ENCODE measurements at regions not wholly inside any gene's neighbourhood (a gene's known extent, or its start where the extent isn't known, plus 50 kb on each side); places are given as distances from the start of the nearest gene placed in this dataset.
A peak's percentile ranks its signal among the peaks of the same experiment; 100 is the strongest.

DNA sequence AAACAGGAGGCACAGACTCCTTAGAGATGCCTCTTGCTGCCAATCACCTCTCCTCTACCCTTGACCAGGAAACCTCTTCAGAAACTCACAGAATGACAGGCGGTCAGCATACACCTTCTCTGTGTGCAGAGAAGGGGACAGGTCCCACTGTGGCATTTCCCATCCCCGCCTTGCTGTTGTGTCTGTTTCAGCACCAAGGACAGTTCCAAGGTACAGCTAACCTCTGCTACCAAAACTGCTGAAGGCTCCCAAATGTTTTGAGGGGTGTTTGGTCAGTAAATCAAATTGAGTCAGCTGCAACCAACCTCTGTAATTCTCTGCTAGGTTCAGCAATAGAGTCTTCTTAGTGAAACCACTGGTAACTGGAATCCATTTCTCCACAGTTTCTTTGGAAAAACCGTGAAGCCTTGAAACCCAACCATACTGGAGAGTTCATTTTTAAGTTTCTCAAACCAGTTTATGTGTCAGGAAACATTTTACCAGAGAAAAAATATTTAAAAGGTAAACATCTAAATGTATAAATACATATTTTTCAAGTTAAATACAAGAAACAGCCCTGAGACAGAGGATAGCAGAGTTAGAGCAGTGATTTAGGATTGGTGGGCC, 122.0 kb downstream of the DRD1 start:
- TF ChIP-seq, protein P1, sequence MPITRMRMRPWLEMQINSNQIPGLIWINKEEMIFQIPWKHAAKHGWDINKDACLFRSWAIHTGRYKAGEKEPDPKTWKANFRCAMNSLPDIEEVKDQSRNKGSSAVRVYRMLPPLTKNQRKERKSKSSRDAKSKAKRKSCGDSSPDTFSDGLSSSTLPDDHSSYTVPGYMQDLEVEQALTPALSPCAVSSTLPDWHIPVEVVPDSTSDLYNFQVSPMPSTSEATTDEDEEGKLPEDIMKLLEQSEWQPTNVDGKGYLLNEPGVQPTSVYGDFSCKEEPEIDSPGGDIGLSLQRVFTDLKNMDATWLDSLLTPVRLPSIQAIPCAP (CRISPR knock-in tag; IDR thresholded peaks at IDR 0.05): 0 out of 2 replicates have a peak, but pooled peaks have one; percentile 34
- TF ChIP-seq MYBL2 (CRISPR knock-in tag; IDR thresholded peaks at IDR 0.05) (0 out of 2 replicates have a peak, but pooled peaks have one; percentile 39), NFE2L1 (CRISPR knock-in tag; IDR thresholded peaks at IDR 0.05) (0 out of 2 replicates have a peak, but pooled peaks have one; percentile 32), TEAD1 (CRISPR knock-in tag; IDR thresholded peaks at IDR 0.05) (peak; percentile 65; the same call in 1 of the 2 replicates), JAZF1 (CRISPR knock-in tag; IDR thresholded peaks at IDR 0.05) (no peak), SP1 (CRISPR knock-in tag; conservative IDR thresholded peaks at IDR 0.05) (peak; percentile 36; the same call in 1 of the 2 replicates), ZNF219 (CRISPR knock-in tag; IDR thresholded peaks at IDR 0.05; ENCODE audit: borderline replicate concordance) (no peak), FOXK1 (CRISPR knock-in tag; IDR thresholded peaks at IDR 0.05) (peak; percentile 64; the same call in 1 of the 2 replicates), TP53 (CRISPR knock-in tag; IDR thresholded peaks at IDR 0.05) (0 out of 2 replicates have a peak, but pooled peaks have one; percentile 29), CREM (CRISPR knock-in tag; IDR thresholded peaks at IDR 0.05) (peak; percentile 58; the same call in 1 of the 2 replicates), ETV6 (CRISPR knock-in tag; IDR thresholded peaks at IDR 0.05) (peak; percentile 70; the same call in 1 of the 2 replicates), SMAD4 (CRISPR knock-in tag; IDR thresholded peaks at IDR 0.05) (peak; percentile 53; the same call in 1 of the 2 replicates)
- TF ChIP-seq, protein P2, sequence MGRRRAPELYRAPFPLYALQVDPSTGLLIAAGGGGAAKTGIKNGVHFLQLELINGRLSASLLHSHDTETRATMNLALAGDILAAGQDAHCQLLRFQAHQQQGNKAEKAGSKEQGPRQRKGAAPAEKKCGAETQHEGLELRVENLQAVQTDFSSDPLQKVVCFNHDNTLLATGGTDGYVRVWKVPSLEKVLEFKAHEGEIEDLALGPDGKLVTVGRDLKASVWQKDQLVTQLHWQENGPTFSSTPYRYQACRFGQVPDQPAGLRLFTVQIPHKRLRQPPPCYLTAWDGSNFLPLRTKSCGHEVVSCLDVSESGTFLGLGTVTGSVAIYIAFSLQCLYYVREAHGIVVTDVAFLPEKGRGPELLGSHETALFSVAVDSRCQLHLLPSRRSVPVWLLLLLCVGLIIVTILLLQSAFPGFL (CRISPR knock-in tag; IDR thresholded peaks at IDR 0.05; ENCODE audit: borderline replicate concordance): no peak
- TF ChIP-seq, protein P3, sequence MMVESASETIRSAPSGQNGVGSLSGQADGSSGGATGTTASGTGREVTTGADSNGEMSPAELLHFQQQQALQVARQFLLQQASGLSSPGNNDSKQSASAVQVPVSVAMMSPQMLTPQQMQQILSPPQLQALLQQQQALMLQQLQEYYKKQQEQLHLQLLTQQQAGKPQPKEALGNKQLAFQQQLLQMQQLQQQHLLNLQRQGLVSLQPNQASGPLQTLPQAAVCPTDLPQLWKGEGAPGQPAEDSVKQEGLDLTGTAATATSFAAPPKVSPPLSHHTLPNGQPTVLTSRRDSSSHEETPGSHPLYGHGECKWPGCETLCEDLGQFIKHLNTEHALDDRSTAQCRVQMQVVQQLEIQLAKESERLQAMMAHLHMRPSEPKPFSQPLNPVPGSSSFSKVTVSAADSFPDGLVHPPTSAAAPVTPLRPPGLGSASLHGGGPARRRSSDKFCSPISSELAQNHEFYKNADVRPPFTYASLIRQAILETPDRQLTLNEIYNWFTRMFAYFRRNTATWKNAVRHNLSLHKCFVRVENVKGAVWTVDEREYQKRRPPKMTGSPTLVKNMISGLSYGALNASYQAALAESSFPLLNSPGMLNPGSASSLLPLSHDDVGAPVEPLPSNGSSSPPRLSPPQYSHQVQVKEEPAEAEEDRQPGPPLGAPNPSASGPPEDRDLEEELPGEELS (CRISPR knock-in tag; IDR thresholded peaks at IDR 0.05): peak; percentile 85
- TF ChIP-seq, protein P4, sequence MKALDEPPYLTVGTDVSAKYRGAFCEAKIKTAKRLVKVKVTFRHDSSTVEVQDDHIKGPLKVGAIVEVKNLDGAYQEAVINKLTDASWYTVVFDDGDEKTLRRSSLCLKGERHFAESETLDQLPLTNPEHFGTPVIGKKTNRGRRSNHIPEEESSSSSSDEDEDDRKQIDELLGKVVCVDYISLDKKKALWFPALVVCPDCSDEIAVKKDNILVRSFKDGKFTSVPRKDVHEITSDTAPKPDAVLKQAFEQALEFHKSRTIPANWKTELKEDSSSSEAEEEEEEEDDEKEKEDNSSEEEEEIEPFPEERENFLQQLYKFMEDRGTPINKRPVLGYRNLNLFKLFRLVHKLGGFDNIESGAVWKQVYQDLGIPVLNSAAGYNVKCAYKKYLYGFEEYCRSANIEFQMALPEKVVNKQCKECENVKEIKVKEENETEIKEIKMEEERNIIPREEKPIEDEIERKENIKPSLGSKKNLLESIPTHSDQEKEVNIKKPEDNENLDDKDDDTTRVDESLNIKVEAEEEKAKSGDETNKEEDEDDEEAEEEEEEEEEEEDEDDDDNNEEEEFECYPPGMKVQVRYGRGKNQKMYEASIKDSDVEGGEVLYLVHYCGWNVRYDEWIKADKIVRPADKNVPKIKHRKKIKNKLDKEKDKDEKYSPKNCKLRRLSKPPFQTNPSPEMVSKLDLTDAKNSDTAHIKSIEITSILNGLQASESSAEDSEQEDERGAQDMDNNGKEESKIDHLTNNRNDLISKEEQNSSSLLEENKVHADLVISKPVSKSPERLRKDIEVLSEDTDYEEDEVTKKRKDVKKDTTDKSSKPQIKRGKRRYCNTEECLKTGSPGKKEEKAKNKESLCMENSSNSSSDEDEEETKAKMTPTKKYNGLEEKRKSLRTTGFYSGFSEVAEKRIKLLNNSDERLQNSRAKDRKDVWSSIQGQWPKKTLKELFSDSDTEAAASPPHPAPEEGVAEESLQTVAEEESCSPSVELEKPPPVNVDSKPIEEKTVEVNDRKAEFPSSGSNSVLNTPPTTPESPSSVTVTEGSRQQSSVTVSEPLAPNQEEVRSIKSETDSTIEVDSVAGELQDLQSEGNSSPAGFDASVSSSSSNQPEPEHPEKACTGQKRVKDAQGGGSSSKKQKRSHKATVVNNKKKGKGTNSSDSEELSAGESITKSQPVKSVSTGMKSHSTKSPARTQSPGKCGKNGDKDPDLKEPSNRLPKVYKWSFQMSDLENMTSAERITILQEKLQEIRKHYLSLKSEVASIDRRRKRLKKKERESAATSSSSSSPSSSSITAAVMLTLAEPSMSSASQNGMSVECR (CRISPR knock-in tag; IDR thresholded peaks at IDR 0.05; ENCODE audit: borderline replicate concordance): peak; percentile 86
- no peaks in the 10 kb centered on the region; the same call in 1 of the 2 replicates for H3K27me3 Mint-ChIP-seq (ENCODE audit: low read depth)
- H3K4me1 Mint-ChIP-seq: no peaks in the 10 kb centered on the region
- no peaks in the 10 kb centered on the region for H3K36me3 Mint-ChIP-seq
- peak; percentile 84 for ATAC-seq
- ChIA-PET CTCF (interaction anchor here (0.6 to 1.9 kb wide), 3 partner anchors 20 to 143 kb away, joined by 3 to 5 read pairs (median 3); partner anchors contain the start of gene DRD1), POLR2A (no interaction called here)
- H3K4me3 Mint-ChIP-seq: no peak overlapping the region
- no peaks in the 10 kb centered on the region for H3K9me3 Mint-ChIP-seq
- no peak overlapping the region for H3K27ac Mint-ChIP-seq
- DNase-seq (ENCODE audit: low spot score): peak; percentile 72

DNA sequence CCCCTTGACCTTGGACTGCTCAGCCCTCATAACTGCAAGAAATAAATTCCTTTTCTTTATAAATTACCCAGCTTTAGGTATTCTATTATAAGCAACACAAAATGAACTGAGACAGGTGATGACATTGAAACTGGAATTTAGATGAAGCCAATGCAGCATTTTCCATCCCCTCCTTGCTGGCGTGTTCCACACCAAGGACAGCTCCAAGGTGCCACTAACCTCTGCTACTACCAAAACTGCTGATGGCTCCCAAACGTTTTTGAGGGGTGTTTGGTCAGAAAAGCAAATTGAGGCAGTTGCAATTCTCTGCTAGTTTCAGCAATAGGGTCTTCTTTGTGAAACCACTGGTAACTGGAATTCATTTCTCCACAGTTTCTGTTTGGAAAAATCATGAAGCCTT, 124.8 kb downstream of the DRD1 start:
- no peaks in the 10 kb centered on the region for H3K9me3 Mint-ChIP-seq
- ATAC-seq: no peak
- ChIA-PET POLR2A (no interaction called here), CTCF (interaction anchor here (1.5 kb wide), 1 partner anchor 22 kb away, joined by 3 read pairs; no protein-coding TSS in a partner anchor)
- no peaks in the 10 kb centered on the region for H3K36me3 Mint-ChIP-seq
- no peaks in the 10 kb centered on the region for H3K4me1 Mint-ChIP-seq
- H3K4me3 Mint-ChIP-seq: no peak overlapping the region
- DNase-seq (ENCODE audit: low spot score): no peak
- H3K27me3 Mint-ChIP-seq (ENCODE audit: low read depth): no peaks in the 10 kb centered on the region; the same call in none of the 2 replicates
- no peak overlapping the region for H3K27ac Mint-ChIP-seq
- TF ChIP-seq ATF1 (CRISPR knock-in tag; IDR thresholded peaks at IDR 0.05) (no peak), HMGA2 (CRISPR knock-in tag; IDR thresholded peaks at IDR 0.05) (no peak), MXD4 (CRISPR knock-in tag; IDR thresholded peaks at IDR 0.05; ENCODE audit: borderline replicate concordance) (no peak), JAZF1 (CRISPR knock-in tag; IDR thresholded peaks at IDR 0.05) (no peak)
- TF ChIP-seq, protein P5, sequence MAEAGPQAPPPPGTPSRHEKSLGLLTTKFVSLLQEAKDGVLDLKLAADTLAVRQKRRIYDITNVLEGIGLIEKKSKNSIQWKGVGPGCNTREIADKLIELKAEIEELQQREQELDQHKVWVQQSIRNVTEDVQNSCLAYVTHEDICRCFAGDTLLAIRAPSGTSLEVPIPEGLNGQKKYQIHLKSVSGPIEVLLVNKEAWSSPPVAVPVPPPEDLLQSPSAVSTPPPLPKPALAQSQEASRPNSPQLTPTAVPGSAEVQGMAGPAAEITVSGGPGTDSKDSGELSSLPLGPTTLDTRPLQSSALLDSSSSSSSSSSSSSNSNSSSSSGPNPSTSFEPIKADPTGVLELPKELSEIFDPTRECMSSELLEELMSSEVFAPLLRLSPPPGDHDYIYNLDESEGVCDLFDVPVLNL (CRISPR knock-in tag; IDR thresholded peaks at IDR 0.05; ENCODE audit: borderline replicate concordance, low read depth): no peak
- TF ChIP-seq, protein P6, sequence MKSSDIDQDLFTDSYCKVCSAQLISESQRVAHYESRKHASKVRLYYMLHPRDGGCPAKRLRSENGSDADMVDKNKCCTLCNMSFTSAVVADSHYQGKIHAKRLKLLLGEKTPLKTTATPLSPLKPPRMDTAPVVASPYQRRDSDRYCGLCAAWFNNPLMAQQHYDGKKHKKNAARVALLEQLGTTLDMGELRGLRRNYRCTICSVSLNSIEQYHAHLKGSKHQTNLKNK (CRISPR knock-in tag; IDR thresholded peaks at IDR 0.05): no peak
- TF ChIP-seq, protein P7, sequence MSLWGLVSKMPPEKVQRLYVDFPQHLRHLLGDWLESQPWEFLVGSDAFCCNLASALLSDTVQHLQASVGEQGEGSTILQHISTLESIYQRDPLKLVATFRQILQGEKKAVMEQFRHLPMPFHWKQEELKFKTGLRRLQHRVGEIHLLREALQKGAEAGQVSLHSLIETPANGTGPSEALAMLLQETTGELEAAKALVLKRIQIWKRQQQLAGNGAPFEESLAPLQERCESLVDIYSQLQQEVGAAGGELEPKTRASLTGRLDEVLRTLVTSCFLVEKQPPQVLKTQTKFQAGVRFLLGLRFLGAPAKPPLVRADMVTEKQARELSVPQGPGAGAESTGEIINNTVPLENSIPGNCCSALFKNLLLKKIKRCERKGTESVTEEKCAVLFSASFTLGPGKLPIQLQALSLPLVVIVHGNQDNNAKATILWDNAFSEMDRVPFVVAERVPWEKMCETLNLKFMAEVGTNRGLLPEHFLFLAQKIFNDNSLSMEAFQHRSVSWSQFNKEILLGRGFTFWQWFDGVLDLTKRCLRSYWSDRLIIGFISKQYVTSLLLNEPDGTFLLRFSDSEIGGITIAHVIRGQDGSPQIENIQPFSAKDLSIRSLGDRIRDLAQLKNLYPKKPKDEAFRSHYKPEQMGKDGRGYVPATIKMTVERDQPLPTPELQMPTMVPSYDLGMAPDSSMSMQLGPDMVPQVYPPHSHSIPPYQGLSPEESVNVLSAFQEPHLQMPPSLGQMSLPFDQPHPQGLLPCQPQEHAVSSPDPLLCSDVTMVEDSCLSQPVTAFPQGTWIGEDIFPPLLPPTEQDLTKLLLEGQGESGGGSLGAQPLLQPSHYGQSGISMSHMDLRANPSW (CRISPR knock-in tag; conservative IDR thresholded peaks at IDR 0.05; ENCODE audit: low read depth): no peak

All from WTC11 (cell line).